GM12865 (cell line): ENCODE measurements at regions not wholly inside any gene's neighbourhood (a gene's known extent, or its start where the extent isn't known, plus 50 kb on each side); places are given as distances from the start of the nearest gene placed in this dataset.
A peak's percentile ranks its signal among the peaks of the same experiment; 100 is the strongest.

ENCODE experiments used
- DNase-seq: peaks from one replicate; pipeline ENCODE4 v3.0.0; 2010; ENCODE audit warnings: low read depth
- H3K4me3 ChIP-seq: 2 replicates; pipeline ENCODE4 v1.5.1; 2011; ENCODE audit warnings: mild to moderate bottlenecking, low read depth, low read length, control low read depth
- TF ChIP-seq, protein P1 (sequence below): IDR thresholded peaks from 2 replicates; pipeline ENCODE4 v1.5.1; 2011; ENCODE audit warnings: low read length, control low read depth, low read depth, inconsistent platforms; ENCODE audit not compliant: insufficient read depth; ENCODE audit errors: missing control alignments

- H3K4me3 ChIP-seq: peak overlapping the region; percentile 4; the same call in 1 of the 2 replicates
- TF ChIP-seq, protein P1, sequence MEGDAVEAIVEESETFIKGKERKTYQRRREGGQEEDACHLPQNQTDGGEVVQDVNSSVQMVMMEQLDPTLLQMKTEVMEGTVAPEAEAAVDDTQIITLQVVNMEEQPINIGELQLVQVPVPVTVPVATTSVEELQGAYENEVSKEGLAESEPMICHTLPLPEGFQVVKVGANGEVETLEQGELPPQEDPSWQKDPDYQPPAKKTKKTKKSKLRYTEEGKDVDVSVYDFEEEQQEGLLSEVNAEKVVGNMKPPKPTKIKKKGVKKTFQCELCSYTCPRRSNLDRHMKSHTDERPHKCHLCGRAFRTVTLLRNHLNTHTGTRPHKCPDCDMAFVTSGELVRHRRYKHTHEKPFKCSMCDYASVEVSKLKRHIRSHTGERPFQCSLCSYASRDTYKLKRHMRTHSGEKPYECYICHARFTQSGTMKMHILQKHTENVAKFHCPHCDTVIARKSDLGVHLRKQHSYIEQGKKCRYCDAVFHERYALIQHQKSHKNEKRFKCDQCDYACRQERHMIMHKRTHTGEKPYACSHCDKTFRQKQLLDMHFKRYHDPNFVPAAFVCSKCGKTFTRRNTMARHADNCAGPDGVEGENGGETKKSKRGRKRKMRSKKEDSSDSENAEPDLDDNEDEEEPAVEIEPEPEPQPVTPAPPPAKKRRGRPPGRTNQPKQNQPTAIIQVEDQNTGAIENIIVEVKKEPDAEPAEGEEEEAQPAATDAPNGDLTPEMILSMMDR: no peak
- no peak for DNase-seq
Observed at GRCh38 chr15:26081758-26082220, 218.7 kb upstream of the ATP10A start.

- TF ChIP-seq, protein P1: no peak
- no peak overlapping the region for H3K4me3 ChIP-seq
- DNase-seq: no peak
Observed at GRCh38 chr15:26075770-26076169, 212.6 kb upstream of the ATP10A start.

DNA sequence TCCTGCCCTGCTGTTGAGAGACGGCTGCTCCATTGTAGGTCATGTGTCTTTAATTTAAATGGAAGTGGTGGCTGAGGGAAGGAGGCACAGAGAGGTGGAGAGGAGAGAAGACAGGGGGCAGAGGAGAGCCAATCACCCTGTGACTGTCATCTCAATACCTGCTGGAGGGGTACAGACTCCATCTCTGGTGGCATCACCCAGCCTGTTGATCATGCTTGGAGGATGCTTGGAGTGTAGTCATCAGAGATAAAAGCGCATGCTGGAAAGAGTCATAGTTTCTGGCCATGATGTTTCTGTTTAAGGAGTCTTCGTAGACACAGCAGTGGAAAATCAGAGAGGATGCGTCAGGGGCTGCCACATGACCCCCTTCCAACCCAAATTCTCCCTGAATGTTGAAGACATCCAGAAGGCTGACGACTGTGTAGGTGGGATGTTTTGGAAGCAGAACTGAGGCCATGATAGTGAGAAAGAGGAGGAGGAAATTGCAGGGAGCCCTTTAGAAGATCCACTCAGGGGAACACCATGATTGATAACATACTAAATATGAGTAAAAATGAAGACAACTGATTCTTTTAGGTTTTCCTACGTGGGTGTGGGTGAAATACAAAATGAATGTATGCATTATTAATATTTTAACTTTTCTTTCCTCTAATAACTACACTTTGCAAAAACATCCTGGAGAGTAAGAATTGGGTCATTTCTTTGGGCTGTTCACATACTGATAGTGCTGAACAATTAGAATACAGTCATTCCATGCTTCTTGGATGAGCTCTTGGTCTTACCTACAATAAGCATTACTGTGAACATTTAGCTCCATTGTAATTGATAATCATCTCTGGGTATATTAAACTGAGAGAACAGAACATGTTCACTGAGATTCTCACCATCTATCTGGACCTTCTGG lies 210.6 kb upstream of the ATP10A start:
- DNase-seq: no peak
- no peak overlapping the region for H3K4me3 ChIP-seq
- TF ChIP-seq, protein P1: no peak

GRCh38 chr15:26070095-26070532 lies 207.0 kb upstream of the ATP10A start:
- TF ChIP-seq, protein P1: no peak
- no peak for DNase-seq
- H3K4me3 ChIP-seq: no peak overlapping the region

GRCh38 chr15:26069231-26069641 lies 206.1 kb upstream of the ATP10A start:
- DNase-seq: no peak
- TF ChIP-seq, protein P1: no peak
- no peak overlapping the region for H3K4me3 ChIP-seq

DNA sequence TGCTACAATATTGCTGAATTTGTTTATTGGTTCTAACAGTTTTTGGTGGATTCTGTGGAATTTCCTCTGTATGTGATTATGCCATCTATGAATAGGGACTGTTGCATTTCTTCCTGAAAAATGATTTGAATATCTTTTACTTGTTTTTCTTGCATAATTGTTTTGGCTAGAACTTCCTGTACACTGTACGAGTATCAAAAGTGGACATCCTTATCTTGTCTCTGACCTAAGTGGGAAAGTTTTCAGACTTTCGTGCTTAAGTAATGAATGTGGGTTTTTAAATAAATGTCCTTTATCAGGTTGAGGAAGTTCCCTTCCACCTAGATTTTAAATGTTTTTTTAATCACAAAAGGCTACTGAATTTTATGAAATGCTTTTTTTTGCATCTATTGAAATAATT lies 203.8 kb upstream of the ATP10A start:
- TF ChIP-seq, protein P1: no peak

More for the DNA sequence above, 203.8 kb upstream of the ATP10A start:
- DNase-seq: no peak
- no peak overlapping the region for H3K4me3 ChIP-seq
